ENCODE measurements at regions not wholly inside any gene's neighbourhood (a gene's known extent, or its start where the extent isn't known, plus 50 kb on each side); places are given as distances from the start of the nearest gene placed in this dataset.

DNA sequence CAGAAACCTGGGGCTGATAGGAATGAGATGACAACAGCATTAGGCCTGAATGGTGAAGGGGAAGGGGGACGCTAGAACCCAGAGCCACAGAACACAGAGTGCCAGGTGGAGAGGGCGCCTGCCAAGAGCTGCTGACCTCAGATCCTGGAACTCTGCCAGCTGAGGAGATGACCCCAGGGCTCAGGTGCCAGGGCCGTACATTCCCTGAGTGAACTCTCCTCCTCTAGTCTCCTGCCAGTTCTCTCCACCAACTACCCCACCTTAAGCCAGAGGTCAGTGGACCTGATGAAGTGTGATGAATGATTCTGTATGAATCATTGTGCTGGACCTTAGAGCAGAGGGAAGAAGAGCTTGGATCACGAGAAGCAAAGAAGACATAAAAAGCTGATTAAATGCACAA is 1582.2 kb upstream of the ACVR2A start:
- no peak for TF ChIP-seq EZH2 (IDR thresholded peaks at IDR 0.05; ENCODE audit: low read length, missing control alignments)
- TF ChIP-seq, protein P1, sequence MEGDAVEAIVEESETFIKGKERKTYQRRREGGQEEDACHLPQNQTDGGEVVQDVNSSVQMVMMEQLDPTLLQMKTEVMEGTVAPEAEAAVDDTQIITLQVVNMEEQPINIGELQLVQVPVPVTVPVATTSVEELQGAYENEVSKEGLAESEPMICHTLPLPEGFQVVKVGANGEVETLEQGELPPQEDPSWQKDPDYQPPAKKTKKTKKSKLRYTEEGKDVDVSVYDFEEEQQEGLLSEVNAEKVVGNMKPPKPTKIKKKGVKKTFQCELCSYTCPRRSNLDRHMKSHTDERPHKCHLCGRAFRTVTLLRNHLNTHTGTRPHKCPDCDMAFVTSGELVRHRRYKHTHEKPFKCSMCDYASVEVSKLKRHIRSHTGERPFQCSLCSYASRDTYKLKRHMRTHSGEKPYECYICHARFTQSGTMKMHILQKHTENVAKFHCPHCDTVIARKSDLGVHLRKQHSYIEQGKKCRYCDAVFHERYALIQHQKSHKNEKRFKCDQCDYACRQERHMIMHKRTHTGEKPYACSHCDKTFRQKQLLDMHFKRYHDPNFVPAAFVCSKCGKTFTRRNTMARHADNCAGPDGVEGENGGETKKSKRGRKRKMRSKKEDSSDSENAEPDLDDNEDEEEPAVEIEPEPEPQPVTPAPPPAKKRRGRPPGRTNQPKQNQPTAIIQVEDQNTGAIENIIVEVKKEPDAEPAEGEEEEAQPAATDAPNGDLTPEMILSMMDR (conservative IDR thresholded peaks at IDR 0.05 in 1 of 2, IDR thresholded peaks at IDR 0.05 in 1 of 2; ENCODE audit: low read depth in 1 of 2, low read length in 2 of 2) = no peak
- Histone ChIP-seq H3K9me3 (ENCODE audit: control insufficient read depth, insufficient read depth, low read depth, low read length) (no peaks in the 10 kb centered on the region), H3K4me3 (replicated peaks in 1 of 4; ENCODE audit: control extremely low read depth in 1 of 4, insufficient read depth in 1 of 4, low read depth in 3 of 4, low read length in 4 of 4) (no peak overlapping the region), H3K4me1 (ENCODE audit: control insufficient read depth, extremely low read depth, insufficient read depth, low read length) (no peaks in the 10 kb centered on the region), H4K20me1 (ENCODE audit: control insufficient read depth, extremely low read depth, insufficient read depth, low read length) (no peaks in the 10 kb centered on the region), H3K9ac (ENCODE audit: insufficient read depth, low read length) (no peak overlapping the region), H3K27ac (ENCODE audit: insufficient read depth, low read length) (no peak overlapping the region), H3K36me3 (ENCODE audit: control insufficient read depth, insufficient read depth, low read length) (no peaks in the 10 kb centered on the region), H3K79me2 (ENCODE audit: control insufficient read depth, insufficient read depth, low read length) (no peaks in the 10 kb centered on the region), H3K27me3 (ENCODE audit: control insufficient read depth, insufficient read depth, low read length) (no peaks in the 10 kb centered on the region), H2AFZ (ENCODE audit: low read length) (no peak overlapping the region), H3K4me2 (ENCODE audit: extremely low read depth, insufficient read depth, low read length) (no peak overlapping the region)
- DNase-seq (ENCODE audit: low read depth in 2 of 2) = peak in 1 of 2 donors; percentile 28

DNA sequence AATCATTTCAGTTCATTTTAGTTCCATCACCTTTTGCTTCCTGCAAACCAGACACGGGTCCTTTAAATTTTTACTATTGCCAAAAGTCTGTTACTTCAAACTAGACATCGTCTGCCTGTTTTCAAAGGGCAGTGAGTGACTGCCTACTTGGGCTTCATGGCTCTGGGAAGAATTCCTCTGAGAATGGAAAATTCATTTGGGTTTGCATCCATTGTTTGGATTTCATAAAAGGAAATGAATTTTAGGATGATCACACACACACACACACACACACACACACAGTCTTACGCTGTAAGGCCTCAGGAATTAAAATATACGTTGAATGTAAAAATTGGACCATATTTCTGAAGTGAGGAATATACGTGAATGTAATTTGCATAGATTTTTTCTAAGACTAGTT is 1584.3 kb upstream of the ACVR2A start:
- Histone ChIP-seq H2AFZ (ENCODE audit: low read length) (peak overlapping the region; percentile 37), H3K4me3 (replicated peaks in 1 of 4; ENCODE audit: control extremely low read depth in 1 of 4, insufficient read depth in 1 of 4, low read depth in 3 of 4, low read length in 4 of 4) (no peak overlapping the region), H3K9me3 (ENCODE audit: control insufficient read depth, insufficient read depth, low read depth, low read length) (no peaks in the 10 kb centered on the region), H3K9ac (ENCODE audit: insufficient read depth, low read length) (no peak overlapping the region), H3K4me1 (ENCODE audit: control insufficient read depth, extremely low read depth, insufficient read depth, low read length) (no peaks in the 10 kb centered on the region), H3K36me3 (ENCODE audit: control insufficient read depth, insufficient read depth, low read length) (no peaks in the 10 kb centered on the region), H3K27me3 (ENCODE audit: control insufficient read depth, insufficient read depth, low read length) (no peaks in the 10 kb centered on the region), H3K4me2 (ENCODE audit: extremely low read depth, insufficient read depth, low read length) (no peak overlapping the region), H3K27ac (ENCODE audit: insufficient read depth, low read length) (no peak overlapping the region), H3K79me2 (ENCODE audit: control insufficient read depth, insufficient read depth, low read length) (no peaks in the 10 kb centered on the region), H4K20me1 (ENCODE audit: control insufficient read depth, extremely low read depth, insufficient read depth, low read length) (no peaks in the 10 kb centered on the region)
- TF ChIP-seq, protein P1 (conservative IDR thresholded peaks at IDR 0.05 in 1 of 2, IDR thresholded peaks at IDR 0.05 in 1 of 2; ENCODE audit: low read depth in 1 of 2, low read length in 2 of 2) = no peak
- TF ChIP-seq EZH2 (IDR thresholded peaks at IDR 0.05; ENCODE audit: low read length, missing control alignments) = no peak
- no peak for DNase-seq (ENCODE audit: low read depth in 2 of 2)

DNA sequence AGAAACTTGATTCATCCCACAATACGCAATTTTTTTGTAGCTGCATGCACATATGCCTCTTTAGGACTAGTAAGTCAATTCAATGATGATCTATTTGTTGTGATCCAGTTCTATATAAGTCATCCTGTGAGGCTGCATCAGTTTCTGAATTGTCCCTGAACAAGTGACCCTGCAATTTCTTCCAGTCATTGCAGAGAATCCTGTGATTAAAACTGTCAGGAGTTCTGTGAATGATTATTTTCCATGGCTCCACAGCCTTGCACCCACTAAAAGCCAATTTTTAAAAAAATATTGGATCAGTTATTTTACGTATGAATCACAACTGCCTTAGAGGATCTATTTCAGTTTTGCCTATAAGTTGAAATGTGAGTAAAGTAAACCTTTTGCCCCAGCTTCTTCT is 1585.0 kb upstream of the ACVR2A start:
- H3K4me3 ChIP-seq (replicated peaks in 1 of 4; ENCODE audit: control extremely low read depth in 1 of 4, insufficient read depth in 1 of 4, low read depth in 3 of 4, low read length in 4 of 4) = no peak overlapping the region
- H3K4me1 ChIP-seq (ENCODE audit: control insufficient read depth, extremely low read depth, insufficient read depth, low read length) = no peaks in the 10 kb centered on the region
- no peaks in the 10 kb centered on the region for H3K36me3 ChIP-seq (ENCODE audit: control insufficient read depth, insufficient read depth, low read length)
- no peak overlapping the region for H2AFZ ChIP-seq (ENCODE audit: low read length)
- no peaks in the 10 kb centered on the region for H3K9me3 ChIP-seq (ENCODE audit: control insufficient read depth, insufficient read depth, low read depth, low read length)
- no peak overlapping the region for H3K4me2 ChIP-seq (ENCODE audit: extremely low read depth, insufficient read depth, low read length)
- no peak overlapping the region for H3K27ac ChIP-seq (ENCODE audit: insufficient read depth, low read length)
- no peak for DNase-seq (ENCODE audit: low read depth in 2 of 2)
- no peaks in the 10 kb centered on the region for H3K27me3 ChIP-seq (ENCODE audit: control insufficient read depth, insufficient read depth, low read length)
- no peak for TF ChIP-seq EZH2 (IDR thresholded peaks at IDR 0.05; ENCODE audit: low read length, missing control alignments)
- TF ChIP-seq, protein P1 (conservative IDR thresholded peaks at IDR 0.05 in 1 of 2, IDR thresholded peaks at IDR 0.05 in 1 of 2; ENCODE audit: low read depth in 1 of 2, low read length in 2 of 2) = no peak
- H3K9ac ChIP-seq (ENCODE audit: insufficient read depth, low read length) = no peak overlapping the region
- no peaks in the 10 kb centered on the region for H4K20me1 ChIP-seq (ENCODE audit: control insufficient read depth, extremely low read depth, insufficient read depth, low read length)
- no peaks in the 10 kb centered on the region for H3K79me2 ChIP-seq (ENCODE audit: control insufficient read depth, insufficient read depth, low read length)

Data from fibroblast of lung (primary cell).